Stimulated activated CD4-positive, alpha-beta T cell treated with anti-CD3 and anti-CD28 coated beads, TNF-alpha, amount 100 ng/mL, for 1 hour (primary cell): ENCODE measurements at regions not wholly inside any gene's neighbourhood (a gene's known extent, or its start where the extent isn't known, plus 50 kb on each side); places are given as distances from the start of the nearest gene placed in this dataset.

ENCODE experiments used
- DNase-seq, 3 donors: peaks; one replicate each; pipeline ENCODE4 v3.0.0-alpha.2; 2020; ENCODE audit warnings: low read depth in 3 of 3, low spot score in 1 of 3

DNA sequence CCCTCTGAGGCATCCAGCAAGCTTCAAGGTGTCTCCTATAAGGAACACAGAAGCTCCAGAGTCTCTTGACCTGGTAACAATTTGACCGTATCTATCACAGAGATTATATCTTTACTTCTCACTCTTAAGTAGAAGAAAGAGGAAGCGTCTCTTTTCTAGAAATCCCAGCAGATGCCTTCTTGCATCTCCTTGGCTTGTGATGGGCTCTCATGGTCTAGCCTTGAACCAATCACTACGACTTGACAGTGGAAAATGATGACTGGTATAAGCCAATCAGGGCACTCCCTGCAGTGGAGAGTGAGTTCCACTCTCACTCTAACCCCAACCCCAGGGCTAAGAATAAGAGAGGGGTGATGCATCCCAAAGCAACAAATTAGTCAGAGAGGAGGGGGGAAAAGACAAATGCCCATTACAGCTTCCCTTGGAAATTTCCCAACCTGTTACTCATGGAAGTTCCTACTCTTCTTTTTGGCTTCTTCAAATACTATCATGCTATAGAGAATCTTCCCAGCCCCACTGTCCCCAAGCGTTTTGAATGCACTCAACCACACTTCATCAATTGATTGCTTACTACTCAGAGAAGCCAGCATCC is 293.5 kb downstream of the MN1 start:
- DNase-seq, result no peak

DNA sequence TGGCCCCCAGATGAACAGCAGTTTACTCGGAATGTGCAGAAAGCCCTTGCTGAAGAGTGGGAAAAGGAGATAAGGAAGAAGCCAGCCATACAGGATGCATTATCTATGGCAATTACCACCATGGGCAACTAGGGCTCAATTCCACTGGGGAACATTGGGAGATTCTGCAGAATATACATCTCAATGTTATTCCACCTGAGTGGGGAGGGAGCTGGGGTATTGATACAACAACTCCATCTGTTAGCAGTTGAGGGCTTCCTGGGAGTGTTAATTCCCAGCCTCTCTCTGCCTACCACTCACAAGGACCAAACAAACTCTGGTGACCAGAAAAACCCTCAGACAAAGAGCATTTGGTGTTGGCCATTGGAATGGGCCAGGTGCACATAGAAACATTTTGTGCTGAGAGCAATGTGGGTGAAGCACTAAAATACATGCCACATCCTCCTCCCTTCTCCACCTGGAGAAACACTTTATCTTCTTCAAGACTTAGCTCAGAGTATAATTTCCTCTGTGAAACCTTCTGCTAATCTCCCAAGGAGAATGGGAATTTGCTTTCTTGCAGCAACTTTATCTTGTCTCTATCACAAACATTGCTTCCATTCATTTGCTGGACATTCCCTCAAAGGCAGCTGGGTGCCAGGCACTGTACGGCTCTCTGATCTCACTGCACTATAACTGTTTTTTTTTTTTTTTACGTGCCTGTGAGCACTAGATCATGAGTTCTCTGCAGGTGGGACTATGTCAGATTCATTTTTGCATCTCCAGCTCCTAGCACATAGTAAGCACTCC is 292.2 kb downstream of the MN1 start:
- DNase-seq, result no peak

GRCh38 chr22:27510024-27510423 is 291.5 kb downstream of the MN1 start:
- no peak for DNase-seq

- DNase-seq, result no peak
Observed at GRCh38 chr22:27512283-27512761, 289.2 kb downstream of the MN1 start.

GRCh38 chr22:27513021-27513420 is 288.5 kb downstream of the MN1 start:
- no peak for DNase-seq

GRCh38 chr22:27514601-27515523 is 286.7 kb downstream of the MN1 start:
- no peak for DNase-seq

DNA sequence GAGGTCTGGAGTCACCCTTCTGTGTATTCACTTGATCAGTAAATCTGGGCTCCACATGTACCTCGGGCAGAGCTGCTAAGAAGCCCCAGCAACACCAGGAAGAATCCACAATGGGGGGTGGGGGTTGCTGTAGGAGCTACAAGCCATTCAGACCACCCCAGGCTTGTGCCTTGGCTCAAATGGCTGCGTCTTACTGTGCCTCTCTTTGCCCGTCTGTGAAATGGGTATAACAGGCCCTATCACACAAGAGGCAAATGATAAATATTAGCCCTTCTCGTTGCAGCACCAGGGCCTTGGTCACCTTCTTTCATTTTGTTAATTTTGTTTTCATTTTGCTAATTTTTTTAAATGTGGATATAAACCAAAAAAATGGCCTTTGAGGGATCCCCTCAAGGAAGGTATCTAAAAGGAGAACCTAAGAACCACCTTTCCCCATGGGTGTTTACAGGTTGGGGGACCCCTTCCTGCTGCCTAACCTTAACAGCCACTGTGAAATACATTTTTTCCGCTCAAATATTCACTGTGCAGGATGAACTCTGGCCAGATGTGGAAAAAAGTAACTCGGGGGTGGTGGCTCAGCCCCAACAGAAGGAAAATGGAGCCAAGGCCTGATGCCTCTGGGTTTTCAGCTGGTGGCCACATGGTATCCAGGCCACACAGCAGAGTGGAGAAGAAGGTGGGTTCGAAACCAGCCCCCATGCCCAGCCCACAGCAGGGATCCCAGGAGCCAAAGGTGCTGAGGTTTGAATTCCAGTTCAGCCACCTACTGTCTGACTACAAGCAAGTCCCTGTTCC is 284.0 kb downstream of the MN1 start:
- no peak for DNase-seq

- DNase-seq, result no peak
Observed at GRCh38 chr22:27518531-27519340, 282.8 kb downstream of the MN1 start.

DNA sequence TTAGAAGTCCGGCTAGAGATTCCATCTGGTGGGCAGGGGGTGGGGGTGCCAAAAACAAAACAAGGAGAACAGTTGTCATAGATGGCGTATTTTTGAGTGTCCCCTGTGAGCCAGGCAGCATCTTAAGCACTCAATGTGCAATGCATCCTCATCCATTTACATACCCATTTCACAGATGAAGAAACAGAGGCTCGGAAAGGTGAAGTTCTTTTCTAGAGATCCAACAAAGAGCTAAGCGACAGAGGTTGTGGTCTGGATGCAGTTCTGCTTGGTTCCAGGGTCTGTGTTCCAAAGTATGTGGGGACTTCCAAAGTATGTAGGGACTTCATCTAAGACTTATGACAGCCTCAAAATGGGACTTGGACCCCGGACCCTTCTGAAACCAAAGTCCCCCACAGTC is 277.8 kb downstream of the MN1 start:
- no peak for DNase-seq

DNA sequence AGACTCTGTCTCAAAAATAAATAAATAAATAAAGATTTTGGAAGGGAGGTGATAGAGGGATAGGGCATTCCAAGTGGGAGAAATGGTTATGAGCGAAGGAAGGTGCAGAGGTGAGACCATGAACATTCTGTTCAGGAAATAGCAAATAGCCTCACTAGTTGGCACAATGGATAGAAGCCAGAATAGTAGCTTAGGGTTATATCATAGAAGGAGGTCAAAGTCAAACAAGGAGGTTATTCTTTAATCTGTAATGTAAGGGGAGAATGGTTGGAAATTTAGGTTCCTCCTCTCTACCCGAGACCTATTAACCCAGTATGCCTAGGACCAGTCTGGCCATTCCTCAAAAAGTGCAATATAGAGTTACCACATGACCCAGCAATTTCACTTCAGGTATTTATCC is 275.8 kb downstream of the MN1 start:
- DNase-seq, result no peak

DNA sequence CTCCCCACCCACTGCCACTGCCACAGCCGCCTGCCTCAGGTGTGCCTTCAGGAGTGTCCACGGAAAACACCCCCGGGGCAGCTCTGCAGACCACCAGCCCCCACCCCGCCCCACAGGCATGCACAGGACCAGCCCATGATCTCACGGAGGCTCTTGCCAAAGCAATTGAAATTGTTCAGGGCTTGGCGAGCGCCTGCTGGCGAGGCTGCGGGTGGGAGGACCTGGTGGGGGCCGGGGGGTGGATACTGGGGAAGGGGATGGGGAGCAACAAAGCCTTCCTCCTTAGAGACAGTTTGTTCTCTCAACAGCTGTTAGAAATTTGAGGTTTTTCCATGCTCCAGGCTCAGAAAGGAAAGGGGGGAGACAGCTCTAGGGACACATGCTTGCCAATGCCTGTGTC is 274.7 kb downstream of the MN1 start:
- no peak for DNase-seq

DNA sequence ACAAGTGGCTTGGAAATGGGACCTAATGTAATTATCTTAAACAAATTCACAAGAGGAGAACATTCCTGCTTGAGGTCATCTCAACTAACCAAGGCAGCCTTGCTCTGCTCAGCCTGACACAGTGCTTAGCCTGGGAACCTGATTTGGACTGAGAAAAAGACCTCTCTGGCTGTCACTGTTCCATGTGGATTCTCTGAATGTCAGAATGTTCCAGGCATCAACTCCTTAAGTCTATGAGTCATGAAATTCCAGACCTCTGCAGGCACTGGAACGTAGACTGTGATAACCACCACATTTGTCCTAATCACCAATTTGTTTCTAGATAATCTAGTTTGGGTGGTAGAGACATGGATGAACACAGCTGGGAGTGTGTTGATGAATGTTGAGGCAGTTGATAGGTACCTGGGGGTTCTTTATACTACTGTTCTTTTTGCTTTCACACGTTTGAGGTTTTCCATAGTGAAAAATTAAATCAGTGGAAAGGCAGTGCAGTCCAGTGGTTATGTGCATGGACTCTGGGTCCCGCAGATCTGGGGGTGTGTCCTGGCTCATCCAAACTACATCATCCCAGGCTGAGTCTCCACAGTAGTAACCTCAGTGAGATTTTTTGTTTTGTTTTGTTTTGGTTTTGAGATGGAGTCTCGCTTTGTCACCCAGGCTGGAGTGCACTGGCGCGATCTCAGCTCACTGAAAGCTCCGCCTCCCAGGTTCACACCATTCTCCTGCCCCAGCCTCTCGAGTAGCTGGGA is 269.6 kb downstream of the MN1 start:
- DNase-seq, result no peak

DNA sequence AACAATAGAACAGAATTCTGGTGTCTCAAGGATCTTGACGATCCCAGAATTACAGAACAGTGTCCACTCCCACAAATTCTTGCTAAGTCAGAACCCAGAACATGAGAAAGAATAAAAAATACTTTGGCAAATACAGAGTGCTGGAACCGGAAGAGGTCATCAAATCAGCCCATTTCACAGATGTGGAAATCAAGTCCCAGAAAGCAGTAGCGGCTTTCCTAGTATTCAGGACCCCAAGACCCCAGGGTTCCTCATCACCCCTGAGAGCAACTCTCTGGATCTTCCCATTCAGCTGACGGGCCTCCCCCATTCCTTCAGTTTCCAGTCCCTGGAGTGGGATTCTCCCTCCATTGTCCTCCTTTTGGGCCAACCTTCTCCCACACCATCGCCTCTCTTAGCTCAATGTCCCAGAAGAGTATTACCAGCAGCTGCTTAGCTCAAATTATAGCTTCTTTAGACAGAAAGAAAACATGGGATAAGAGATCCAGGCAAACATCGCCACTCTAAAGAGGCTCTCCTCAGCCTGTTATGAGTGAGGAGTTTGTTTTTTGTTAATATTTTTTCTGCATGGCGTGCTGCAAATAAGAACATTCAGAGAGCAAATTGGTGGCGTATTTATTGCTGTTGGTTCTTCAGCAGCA is 268.3 kb downstream of the MN1 start:
- DNase-seq, result no peak

DNA sequence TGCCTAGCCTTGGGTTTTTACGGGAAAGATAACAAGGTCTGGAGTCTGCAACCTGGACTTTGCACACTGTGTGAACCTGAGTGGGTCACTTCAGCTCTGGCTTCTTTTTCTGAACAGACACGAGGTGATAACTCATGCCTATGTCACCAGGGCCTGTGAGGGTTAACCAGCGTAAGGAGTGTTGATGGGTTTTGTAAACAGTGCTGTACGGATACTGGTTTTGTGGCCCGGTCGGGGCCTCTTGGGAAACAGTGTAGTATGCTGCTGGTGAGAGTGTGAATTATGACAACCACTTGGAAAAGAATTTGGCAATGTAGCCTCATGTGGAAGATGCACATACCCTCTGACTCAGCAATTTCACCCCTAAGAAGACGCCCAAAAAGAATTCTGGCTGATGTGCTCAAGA is 266.8 kb downstream of the MN1 start:
- no peak for DNase-seq

GRCh38 chr22:27535452-27535851 is 266.1 kb downstream of the MN1 start:
- DNase-seq, result no peak

GRCh38 chr22:27537501-27537900 is 264.1 kb downstream of the MN1 start:
- no peak for DNase-seq

- no peak for DNase-seq
Observed at GRCh38 chr22:27538666-27539065, 262.9 kb downstream of the MN1 start.

DNA sequence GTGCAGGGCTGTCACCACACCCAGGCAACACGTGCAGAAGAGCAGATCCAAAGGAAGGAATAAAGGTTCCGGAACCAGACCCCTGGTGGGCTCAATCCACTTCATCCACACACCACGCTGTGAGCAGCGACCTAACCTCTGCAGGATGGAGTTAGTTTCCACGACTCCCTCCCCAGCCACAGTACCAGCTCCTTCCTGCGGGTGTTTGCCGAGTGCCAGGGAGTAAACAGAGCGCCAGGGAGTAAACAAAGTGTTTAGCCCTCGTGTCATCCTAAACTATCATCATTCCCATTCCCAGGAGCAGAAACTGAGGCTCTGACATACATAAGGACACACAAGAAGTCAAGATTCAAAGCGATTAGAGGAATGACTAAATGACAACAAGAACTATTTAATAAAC is 261.3 kb downstream of the MN1 start:
- DNase-seq, result no peak
